GM12865 (cell line): ENCODE measurements at regions not wholly inside any gene's neighbourhood (a gene's known extent, or its start where the extent isn't known, plus 50 kb on each side); places are given as distances from the start of the nearest gene placed in this dataset.
A peak's percentile ranks its signal among the peaks of the same experiment; 100 is the strongest.

Source experiments
- DNase-seq: peaks from one replicate; pipeline ENCODE4 v3.0.0; 2010; ENCODE audit warnings: low read depth
- H3K4me3 ChIP-seq: 2 replicates; pipeline ENCODE4 v1.5.1; 2011; ENCODE audit warnings: mild to moderate bottlenecking, low read depth, low read length, control low read depth
- TF ChIP-seq, protein P1 (sequence below): IDR thresholded peaks from 2 replicates; pipeline ENCODE4 v1.5.1; 2011; ENCODE audit warnings: low read length, control low read depth, low read depth, inconsistent platforms; ENCODE audit not compliant: insufficient read depth; ENCODE audit errors: missing control alignments

DNA sequence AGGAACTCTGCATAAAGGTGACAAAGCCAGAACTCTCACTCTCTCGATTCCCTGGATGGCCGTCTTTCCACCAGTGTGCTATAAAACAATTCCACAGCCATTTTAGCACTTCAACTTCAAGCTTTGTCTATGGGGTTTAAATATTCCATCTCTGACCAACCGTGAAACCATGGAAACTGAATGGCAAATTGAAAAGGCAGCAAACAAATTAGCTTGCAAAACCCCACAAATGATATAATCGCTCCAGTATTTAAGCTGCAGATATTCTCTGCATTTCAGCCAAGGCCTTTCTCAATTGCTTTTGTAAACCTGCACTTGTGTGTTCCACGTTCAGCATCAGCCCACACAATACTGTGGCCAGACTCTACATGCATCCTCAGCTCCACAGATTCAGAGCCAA, 131.7 kb upstream of the ISX start:
- TF ChIP-seq, protein P1, sequence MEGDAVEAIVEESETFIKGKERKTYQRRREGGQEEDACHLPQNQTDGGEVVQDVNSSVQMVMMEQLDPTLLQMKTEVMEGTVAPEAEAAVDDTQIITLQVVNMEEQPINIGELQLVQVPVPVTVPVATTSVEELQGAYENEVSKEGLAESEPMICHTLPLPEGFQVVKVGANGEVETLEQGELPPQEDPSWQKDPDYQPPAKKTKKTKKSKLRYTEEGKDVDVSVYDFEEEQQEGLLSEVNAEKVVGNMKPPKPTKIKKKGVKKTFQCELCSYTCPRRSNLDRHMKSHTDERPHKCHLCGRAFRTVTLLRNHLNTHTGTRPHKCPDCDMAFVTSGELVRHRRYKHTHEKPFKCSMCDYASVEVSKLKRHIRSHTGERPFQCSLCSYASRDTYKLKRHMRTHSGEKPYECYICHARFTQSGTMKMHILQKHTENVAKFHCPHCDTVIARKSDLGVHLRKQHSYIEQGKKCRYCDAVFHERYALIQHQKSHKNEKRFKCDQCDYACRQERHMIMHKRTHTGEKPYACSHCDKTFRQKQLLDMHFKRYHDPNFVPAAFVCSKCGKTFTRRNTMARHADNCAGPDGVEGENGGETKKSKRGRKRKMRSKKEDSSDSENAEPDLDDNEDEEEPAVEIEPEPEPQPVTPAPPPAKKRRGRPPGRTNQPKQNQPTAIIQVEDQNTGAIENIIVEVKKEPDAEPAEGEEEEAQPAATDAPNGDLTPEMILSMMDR, result no peak
- H3K4me3 ChIP-seq, result no peak overlapping the region
- DNase-seq, result no peak

DNA sequence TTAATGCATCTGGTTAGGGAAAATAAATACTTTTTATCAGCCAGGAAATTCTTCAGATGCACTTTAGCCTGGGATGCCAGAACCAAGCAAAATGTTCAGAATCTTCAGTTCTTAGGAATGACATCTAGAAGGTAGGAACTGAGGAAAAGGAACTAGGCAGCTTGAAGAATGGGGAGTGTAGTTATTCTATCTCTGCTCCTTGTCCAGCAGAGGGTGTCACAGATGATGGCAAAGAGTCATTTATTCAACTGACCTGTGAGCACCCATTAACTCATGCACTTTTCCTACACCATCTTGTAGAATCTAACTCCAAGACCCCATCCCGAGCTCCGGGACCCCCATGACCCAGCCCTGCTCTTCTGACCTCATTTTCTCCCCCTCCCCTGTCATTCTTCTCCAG, 122.1 kb upstream of the ISX start:
- no peak overlapping the region for H3K4me3 ChIP-seq
- TF ChIP-seq, protein P1, result no peak
- DNase-seq, result peak; percentile 20

DNA sequence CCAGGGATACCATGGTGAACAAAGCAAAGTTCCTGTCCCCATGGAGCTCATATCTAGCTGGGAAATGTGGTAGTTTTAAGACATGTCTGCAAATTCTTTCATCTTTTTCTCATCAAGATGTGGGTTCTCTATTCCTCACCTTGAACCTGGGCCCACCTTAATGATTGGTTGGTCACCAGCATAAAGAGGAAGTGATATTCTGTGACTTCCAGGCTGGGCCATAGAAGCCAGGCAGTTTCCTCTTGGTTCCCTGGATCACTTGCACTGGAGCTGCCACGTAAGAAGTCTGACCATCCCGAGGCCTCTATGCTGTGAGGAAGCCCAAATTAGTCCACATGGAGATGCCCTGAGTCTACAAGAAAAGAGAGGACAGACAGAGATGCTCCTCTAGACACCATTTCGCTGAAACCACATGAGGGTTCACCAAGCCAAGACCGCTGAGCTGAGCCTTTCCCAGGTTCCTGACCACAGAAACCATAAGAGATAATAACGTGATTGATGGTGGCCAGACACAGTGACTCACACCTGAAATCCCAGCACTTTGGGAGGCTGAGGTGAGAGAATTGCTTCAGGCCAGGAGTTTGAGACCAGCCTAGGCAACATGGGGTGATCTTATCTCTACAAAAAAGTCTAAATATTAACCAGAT, 119.5 kb upstream of the ISX start:
- no peak overlapping the region for H3K4me3 ChIP-seq
- TF ChIP-seq, protein P1, result no peak
- DNase-seq, result peak; percentile 37

DNA sequence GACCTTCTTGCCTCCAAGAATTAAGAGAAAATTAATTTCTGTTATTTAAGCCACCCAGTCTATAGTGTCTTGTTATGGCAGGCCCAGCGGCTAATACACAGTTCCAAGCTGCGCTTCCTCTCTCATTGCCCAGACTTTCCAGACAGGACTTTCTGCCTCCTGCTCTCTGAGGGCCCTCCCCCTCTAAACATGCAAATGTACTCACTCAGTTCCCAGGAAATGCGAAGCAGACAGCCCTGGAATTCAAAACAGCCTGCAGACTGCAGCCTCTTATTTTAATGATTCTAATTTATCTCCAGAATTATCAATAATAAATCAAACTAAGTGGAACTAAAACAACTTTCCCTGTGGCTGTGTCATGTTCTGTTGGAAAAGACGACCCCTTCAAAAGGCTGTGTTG, 115.5 kb upstream of the ISX start:
- DNase-seq, result no peak
- no peak overlapping the region for H3K4me3 ChIP-seq
- TF ChIP-seq, protein P1, result no peak

DNA sequence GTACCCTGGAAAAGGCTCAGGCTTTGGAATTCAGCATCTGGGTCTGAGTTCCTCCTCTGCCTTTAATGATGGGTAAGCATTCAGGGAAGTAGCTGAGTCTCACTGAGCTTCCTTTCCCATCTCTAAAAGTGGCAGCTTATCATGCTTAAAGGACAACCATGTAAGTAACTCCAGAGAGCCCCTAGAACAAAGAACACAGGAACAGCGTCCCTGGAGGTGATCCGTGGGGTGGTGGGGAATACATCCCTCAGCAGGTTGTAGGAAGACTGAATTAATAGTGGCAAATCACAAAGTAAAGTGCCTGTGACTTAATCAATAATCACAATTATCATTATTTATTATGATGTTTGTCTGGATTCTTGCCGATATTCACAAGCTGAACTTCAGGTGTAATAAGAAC, 114.7 kb upstream of the ISX start:
- TF ChIP-seq, protein P1, result no peak
- no peak overlapping the region for H3K4me3 ChIP-seq
- DNase-seq, result no peak

DNA sequence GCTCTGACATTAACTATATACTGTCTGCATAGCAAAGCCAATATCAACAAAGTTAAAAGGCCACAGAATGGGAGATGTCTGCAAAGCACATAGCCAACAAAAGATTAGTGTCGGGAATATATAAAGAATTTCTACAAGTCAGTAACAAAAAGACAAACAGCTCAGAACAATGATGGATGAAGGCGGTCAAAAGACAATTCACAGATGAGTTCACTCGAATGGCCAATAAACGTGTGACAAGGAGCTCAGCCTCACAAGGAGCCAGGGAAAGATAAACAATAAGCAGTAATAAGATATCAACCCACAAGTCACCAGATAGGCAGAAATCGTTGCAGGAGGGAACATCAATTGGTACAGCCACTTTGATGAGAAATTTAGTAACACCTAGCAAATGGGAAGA, 106.0 kb upstream of the ISX start:
- TF ChIP-seq, protein P1, result no peak
- H3K4me3 ChIP-seq, result no peak overlapping the region
- DNase-seq, result no peak

DNA sequence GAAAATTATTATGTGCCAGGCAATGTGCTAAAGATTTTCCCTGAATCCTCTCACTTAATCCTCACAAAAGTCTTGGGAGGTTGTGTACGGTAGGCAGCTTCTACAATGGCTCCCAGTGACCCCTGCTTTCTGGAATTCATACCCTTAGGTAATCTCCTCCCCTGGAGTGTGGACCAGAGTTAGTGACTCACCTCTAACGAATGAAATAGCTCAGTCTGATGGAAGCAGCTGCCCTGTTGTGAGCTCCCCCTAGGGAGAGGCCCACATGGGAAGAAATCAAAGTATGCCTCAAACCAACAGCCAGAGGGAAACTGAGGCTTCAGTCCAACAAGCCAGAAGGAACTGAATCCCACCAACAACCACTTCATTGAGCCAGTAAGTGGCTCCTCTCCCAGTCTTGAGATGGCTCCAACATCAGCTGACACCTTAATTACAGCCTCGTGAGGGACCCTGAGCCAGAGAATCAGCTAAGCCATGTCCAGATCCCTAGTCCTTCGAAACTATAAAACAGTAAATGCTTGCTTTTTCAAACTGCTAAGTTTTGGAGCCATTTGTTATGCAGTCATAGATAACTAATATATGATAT, 98.9 kb upstream of the ISX start:
- H3K4me3 ChIP-seq, result no peak overlapping the region
- no peak for DNase-seq
- TF ChIP-seq, protein P1, result no peak
